ENCODE measurements at regions not wholly inside any gene's neighbourhood (a gene's known extent, or its start where the extent isn't known, plus 50 kb on each side); places are given as distances from the start of the nearest gene placed in this dataset.
"Not testable (repeated sequence)": the region's sequence is repeated elsewhere in the genome, so short reads cannot be mapped to it uniquely, and the experiment has no call there.

DNA sequence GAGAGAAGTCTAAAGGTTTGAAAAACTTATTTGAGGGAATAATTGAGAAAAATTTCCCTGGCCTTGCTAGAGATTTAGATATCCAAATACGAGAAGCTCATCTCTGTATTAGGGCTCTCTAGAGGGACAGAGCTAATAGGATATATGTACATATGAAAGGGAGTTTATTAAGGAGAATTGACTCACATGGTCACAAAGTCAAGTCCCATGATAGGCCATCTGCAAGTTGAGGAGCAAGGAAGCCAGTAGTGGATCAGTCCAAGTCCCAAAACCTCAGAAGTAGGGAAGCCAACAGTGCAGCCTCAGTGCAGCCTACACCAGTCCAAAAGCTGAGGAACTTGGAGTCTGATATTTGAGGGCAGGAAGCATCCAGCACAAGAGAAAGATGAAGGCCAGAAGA is 126.7 kb downstream of the PJA2 start:
- DNase-seq; H3K27me3 ChIP-seq; intact Hi-C loops (cut with DNase I; ENCODE audit: low total_unique reads); H3K4me3 ChIP-seq; H3K36me3 ChIP-seq; H3K27ac ChIP-seq; H3K4me1 ChIP-seq: not testable (repeated sequence)
- 80 to 89% (median 83%) methylated on average over 1 of the region's 1 CpG for WGBS, 5 donors
- peaks cover 4 to 26% (median 19%) of the 10 kb centered on the region in 4 donors for H3K9me3 ChIP-seq

DNA sequence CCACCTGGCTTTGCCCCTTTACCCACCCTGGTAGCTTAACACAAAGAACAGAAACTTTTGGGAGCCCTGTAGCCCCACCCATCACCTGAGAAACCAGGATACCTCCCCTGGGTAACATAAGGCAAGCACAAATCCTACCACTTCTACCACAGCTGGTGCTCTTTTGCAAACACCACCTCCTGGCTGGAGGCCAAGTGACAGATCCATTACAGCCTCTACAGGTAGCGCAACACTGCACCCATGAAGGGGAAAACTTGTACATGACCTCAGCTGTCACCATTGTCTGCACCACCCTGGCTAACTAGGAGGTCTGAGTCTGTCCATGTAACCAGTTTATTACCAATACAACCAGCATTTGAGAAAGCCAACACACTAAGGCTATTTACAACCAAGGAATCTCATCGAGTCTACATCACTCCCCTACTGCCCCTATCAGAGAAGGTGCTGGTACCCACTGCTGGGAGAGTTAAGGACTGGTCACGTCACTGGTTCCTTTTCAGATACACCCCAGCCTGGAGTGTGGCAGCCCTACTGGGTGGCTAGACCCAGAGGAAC is 128.6 kb downstream of the PJA2 start:
- Histone ChIP-seq H3K36me3 (no peaks in the 10 kb centered on the region), H3K9me3 (peaks cover 0 to 8% (median 5%) of the 10 kb centered on the region in 4 donors), H3K27ac (no peak overlapping the region), H3K4me1 (no peaks in the 10 kb centered on the region), H3K4me3 (no peak overlapping the region), H3K27me3 (no peaks in the 10 kb centered on the region)
- WGBS, 5 donors: 78 to 92% (median 85%) methylated on average over 3 of the region's 3 CpGs
- peak in 1 of 2 donors; percentile 23 for DNase-seq
- intact Hi-C loops (cut with DNase I; ENCODE audit: low total_unique reads): no loop called here
- no peak for TF ChIP-seq EP300 (IDR thresholded peaks at IDR 0.05)
- no peak for TF ChIP-seq POLR2A (IDR thresholded peaks at IDR 0.05)
- TF ChIP-seq POLR2AphosphoS5 (IDR thresholded peaks at IDR 0.05): no peak
- TF ChIP-seq, protein P1, sequence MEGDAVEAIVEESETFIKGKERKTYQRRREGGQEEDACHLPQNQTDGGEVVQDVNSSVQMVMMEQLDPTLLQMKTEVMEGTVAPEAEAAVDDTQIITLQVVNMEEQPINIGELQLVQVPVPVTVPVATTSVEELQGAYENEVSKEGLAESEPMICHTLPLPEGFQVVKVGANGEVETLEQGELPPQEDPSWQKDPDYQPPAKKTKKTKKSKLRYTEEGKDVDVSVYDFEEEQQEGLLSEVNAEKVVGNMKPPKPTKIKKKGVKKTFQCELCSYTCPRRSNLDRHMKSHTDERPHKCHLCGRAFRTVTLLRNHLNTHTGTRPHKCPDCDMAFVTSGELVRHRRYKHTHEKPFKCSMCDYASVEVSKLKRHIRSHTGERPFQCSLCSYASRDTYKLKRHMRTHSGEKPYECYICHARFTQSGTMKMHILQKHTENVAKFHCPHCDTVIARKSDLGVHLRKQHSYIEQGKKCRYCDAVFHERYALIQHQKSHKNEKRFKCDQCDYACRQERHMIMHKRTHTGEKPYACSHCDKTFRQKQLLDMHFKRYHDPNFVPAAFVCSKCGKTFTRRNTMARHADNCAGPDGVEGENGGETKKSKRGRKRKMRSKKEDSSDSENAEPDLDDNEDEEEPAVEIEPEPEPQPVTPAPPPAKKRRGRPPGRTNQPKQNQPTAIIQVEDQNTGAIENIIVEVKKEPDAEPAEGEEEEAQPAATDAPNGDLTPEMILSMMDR (IDR thresholded peaks at IDR 0.05): no peak

DNA sequence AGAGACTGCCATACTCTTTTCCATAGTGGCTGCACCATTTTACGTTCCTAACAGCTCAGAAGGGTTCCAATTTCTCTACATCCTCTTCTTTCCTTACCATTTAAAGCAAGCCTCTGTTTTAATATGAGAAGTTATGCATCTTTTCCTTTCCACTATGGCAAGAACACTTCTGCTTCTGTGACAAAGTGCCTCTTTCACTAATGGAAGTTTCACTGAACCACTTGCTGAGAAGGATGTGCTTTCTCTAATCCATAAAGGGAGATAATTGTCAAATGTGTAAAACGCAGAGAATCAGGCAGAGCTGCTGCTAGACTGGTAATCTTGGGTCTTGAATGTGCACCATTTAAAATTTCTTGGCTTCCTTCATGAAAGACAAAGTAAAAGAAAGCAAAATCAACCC is 131.6 kb downstream of the PJA2 start:
- intact Hi-C loops (cut with DNase I; ENCODE audit: low total_unique reads): no loop called here
- no peak for DNase-seq
- Histone ChIP-seq H3K4me3 (no peak overlapping the region), H3K36me3 (no peaks in the 10 kb centered on the region), H3K27me3 (no peaks in the 10 kb centered on the region), H3K4me1 (no peaks in the 10 kb centered on the region), H3K27ac (no peak overlapping the region), H3K9me3 (no peaks in the 10 kb centered on the region)
- WGBS, 5 donors: 76 to 94% (median 89%) methylated on average over 2 of the region's 2 CpGs
- TF ChIP-seq, protein P1 (IDR thresholded peaks at IDR 0.05): no peak
- no peak for TF ChIP-seq POLR2AphosphoS5 (IDR thresholded peaks at IDR 0.05)

DNA sequence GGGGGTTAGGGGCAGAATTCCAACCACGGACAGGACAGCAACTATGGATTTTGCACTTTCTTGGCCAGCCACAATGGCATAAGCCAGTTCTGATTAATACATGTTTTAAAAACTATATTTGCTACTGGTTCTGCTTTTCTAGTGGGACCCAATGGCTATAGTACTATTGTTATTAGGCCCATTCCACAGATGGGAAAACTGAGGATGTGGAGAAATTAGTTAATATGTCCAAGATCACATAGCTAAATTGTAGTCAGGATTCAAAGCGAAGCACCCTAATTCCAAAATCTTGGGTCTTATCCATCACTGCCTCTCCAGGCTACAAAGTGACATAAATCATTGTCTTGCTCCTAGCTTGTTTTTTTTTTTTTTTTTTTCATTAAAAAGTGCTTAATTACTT is 133.9 kb downstream of the PJA2 start:
- no peaks in the 10 kb centered on the region for H3K27me3 ChIP-seq
- WGBS, 5 donors: 85 to 95% (median 93%) methylated on average over 2 of the region's 2 CpGs

DNA sequence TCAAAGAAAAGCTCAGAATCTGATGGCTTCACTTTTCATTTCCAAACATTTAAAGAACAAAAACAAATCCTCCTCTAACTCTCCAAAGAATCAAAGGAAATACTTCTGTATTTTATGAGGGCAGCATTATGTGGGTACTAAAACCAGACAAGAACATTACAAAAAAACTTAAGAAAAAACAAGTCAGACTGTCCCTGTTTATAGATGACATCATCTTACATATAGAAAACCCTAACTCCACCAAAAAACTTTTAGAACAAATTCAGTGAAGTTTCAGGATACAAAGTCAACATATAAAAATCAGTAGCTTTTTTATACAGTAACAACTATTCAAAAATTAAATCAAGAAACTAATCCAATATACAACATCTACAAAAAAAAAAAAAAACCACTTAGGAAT is 136.2 kb downstream of the PJA2 start:
- Histone ChIP-seq H3K27ac (no peak overlapping the region), H3K9me3 (peaks cover 0 to 9% (median 0%) of the 10 kb centered on the region in 4 donors), H3K4me3 (no peak overlapping the region), H3K27me3 (no peaks in the 10 kb centered on the region), H3K36me3 (no peaks in the 10 kb centered on the region), H3K4me1 (no peaks in the 10 kb centered on the region)
- TF ChIP-seq POLR2AphosphoS5 (IDR thresholded peaks at IDR 0.05) (no peak), EP300 (IDR thresholded peaks at IDR 0.05) (no peak), POLR2A (IDR thresholded peaks at IDR 0.05) (no peak)
- TF ChIP-seq, protein P1 (IDR thresholded peaks at IDR 0.05): no peak
- intact Hi-C loops (cut with DNase I; ENCODE audit: low total_unique reads): no loop called here
- DNase-seq: no peak

More for the DNA sequence above, 133.9 kb downstream of the PJA2 start:
- no peaks in the 10 kb centered on the region for H3K4me1 ChIP-seq
- H3K9me3 ChIP-seq: peaks cover 0 to 9% (median 0%) of the 10 kb centered on the region in 4 donors
- intact Hi-C loops (cut with DNase I; ENCODE audit: low total_unique reads): no loop called here
- TF ChIP-seq POLR2A (IDR thresholded peaks at IDR 0.05) (no peak), POLR2AphosphoS5 (IDR thresholded peaks at IDR 0.05) (no peak)
- TF ChIP-seq, protein P1 (IDR thresholded peaks at IDR 0.05): no peak
- no peaks in the 10 kb centered on the region for H3K36me3 ChIP-seq
- H3K27ac ChIP-seq: no peak overlapping the region
- no peak overlapping the region for H3K4me3 ChIP-seq
- no peak for DNase-seq

Measured in stomach (tissue), 8 donors.